ENCODE measurements at regions not wholly inside any gene's neighbourhood (a gene's known extent, or its start where the extent isn't known, plus 50 kb on each side); places are given as distances from the start of the nearest gene placed in this dataset.

DNA sequence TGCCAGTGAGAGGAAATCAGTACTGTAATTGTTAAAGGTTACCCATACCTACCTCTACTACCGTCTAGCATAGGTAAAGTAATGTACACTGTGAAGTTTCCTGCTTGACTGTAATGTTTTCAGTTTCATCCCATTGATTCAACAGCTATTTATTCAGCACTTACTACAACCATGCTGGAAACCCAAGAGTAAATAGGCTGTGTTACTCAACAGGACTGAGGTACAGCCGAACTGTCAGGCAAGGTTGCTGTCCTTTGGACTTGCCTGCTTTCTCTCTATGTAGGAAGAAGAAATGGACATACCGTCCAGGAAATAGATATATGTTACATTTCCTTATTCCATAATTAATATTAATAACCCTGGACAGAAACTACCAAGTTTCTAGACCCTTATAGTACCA lies 265.5 kb downstream of the NR2F2 start:
- TF ChIP-seq CTCF (IDR thresholded peaks at IDR 0.05; ENCODE audit: low read depth, low read length, poor library complexity, severe bottlenecking) = no peak
- no peak for TF ChIP-seq EZH2phosphoT487 (IDR thresholded peaks at IDR 0.05; ENCODE audit: borderline replicate concordance, low read length)
